HG02763 (cell line): ENCODE measurements at regions not wholly inside any gene's neighbourhood (a gene's known extent, or its start where the extent isn't known, plus 50 kb on each side); places are given as distances from the start of the nearest gene placed in this dataset.

Experiments
- ATAC-seq: cut with Tn5 transposase; IDR thresholded peaks from one replicate; pipeline ENCODE4 v1.9.1; 2021; ENCODE audit warnings: mild to moderate bottlenecking, moderate library complexity; ENCODE audit not compliant: unreplicated experiment

DNA sequence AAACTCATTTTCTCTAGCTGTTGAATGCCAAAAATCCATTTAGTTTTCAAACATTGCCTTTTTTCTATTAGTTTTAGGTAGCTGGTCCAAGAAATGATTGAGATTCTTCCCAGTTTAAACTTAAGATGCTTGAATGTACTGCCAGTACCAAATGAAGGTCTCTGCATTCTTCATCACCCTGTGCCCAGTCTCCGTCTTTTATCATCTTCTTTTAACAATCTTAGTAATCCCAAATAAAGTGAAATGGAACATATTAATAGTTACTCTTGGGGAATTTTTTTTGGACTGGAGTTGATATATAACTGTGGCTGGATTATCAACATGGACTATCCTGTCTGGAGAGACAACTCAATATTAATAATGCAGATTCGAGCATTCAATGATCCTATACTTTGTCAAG, 54.1 kb upstream of the PCED1B start:
- no peak for ATAC-seq

DNA sequence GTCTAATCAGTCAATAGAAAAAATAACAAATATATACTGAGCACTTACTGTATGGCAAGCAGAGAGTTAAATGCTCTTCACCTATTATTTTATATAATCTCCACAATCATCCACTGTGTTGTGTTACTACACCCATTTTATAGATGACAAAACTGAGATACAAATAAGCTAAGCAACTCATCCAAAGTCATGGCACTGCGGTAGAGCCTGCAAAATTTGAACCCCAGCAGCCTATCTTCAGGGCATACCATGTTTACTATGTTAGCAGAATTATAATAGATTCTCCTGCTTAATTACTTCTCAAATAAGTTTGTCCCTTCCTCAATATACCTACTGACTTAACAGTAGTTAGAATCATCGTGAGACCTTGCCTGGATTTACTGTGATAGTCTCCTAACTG, 53.6 kb upstream of the PCED1B start:
- no peak for ATAC-seq

DNA sequence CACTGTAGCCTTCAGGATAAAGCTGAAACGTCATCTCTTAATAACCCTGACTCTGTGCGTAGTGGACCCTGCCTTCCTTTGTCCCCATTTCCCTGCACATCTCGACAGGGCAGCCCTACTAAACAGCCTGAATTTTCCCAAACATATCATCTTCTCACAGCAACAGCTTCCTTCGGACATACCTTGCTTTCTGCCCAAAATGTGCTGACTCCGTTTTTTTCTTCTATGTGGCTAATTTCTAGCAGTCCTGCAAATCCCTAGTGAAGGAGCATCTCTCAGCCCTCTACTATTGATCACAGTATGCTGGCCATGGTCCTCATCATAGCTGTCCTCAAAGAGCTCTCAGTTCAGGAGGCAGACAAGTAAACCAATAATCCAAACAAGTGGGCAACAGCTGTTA, 53.1 kb upstream of the PCED1B start:
- no peak for ATAC-seq
